GM19023 (cell line): ENCODE measurements at regions not wholly inside any gene's neighbourhood (a gene's known extent, or its start where the extent isn't known, plus 50 kb on each side); places are given as distances from the start of the nearest gene placed in this dataset.

Source experiments
- ATAC-seq: cut with Tn5 transposase; IDR thresholded peaks from one replicate; pipeline ENCODE4 v1.9.1; 2021; ENCODE audit warnings: mild to moderate bottlenecking, moderate library complexity; ENCODE audit not compliant: unreplicated experiment

DNA sequence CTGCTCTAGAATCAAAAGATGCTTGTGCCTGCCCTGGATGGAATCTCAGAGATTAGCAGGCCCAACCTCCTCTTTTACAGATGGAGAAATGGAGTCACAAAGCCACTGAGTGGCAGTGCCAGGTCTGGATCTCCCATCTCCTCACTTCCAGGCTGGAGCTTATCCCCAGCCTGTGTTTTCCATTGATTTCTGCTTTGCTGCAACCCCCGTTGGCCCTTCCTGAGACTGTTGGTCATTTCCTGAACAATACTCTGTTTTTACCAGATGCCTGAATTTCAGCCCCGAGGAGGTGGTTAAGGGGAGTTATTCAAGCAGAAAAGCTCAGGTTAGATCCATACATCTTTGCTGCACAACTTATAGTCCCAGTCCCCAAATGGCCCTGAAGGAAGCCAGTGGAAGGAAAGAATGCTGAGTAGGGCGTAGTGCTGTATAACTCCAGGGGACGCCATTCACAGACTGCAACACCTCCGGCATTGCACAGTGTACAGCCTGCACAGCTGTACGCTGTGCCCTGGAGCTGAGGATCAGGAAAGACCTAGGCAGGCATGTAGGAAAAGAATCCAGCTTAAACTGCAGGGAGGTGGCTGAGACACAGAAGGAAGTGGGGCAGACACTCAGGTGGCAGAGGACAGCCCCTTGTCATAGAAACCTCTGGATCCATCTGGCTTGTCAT is 77.5 kb downstream of the RPLP1 start:
- ATAC-seq: no peak

- no peak for ATAC-seq
Observed at GRCh38 chr15:69530991-69531664, 78.5 kb downstream of the RPLP1 start.

- no peak for ATAC-seq
Observed at GRCh38 chr15:69531665-69532027, 79.0 kb downstream of the RPLP1 start.

- no peak for ATAC-seq
Observed at GRCh38 chr15:69532066-69532465, 79.4 kb downstream of the RPLP1 start.

GRCh38 chr15:69532856-69533255 is 80.2 kb downstream of the RPLP1 start:
- ATAC-seq: no peak

DNA sequence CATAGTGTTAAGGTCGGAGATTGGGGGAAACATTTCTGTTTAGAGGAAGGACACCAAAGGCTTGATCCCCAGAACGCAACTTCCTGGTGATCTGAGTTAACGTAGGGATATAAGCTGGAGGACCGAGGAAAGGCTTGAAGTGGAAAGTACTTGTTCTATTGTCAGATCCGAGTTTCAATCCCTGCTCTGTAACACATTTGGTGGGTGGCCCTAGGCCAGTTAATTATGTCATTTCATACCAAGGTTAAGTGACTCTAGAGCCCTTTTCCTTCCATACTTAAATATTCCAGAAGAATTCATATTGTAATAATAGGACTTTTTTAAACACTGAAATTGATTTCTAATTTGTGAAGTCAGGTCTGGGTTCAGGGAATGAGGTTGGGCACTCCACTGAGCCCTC is 80.9 kb downstream of the RPLP1 start:
- no peak for ATAC-seq

- no peak for ATAC-seq
Observed at GRCh38 chr15:69535101-69535638, 82.6 kb downstream of the RPLP1 start.

- ATAC-seq: no peak
Observed at GRCh38 chr15:69535998-69536397, 83.4 kb downstream of the RPLP1 start.

DNA sequence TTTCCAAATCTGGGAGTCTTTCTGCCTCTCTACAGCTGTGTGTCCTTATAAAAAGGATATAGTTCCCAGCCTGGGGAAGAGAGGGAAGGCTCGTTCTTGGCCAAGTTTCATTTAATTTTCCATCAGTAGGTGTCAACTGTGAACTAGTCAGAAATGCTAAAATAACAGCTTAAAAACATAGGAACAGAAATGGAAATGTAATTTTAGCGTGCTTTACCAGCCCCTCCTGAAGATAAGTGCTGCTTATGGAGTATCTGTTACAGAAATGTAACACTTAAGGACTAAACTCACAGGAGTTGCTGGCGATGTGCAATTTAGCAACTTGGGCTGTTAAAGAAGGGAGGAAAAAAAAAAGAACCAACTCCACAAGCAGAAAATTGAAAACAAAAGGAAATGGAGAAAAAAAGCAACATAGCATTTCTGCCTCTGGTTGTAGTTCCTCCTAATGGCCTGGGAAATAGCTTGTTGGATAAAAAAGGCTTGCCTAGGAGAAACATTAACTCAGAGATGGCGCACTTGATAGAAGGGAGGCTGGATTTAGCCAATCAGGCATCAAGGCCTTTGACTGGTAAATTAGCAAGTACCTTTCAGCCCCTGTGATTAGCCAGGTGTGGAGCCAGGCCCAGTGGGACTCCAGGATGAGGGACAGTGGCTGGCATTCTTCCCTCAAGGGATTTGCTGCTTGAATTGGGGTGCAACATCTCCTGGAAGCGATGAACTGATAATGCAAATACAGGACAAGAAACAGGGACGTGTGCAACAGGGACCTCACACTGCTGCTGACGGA is 84.3 kb downstream of the RPLP1 start:
- ATAC-seq: no peak

DNA sequence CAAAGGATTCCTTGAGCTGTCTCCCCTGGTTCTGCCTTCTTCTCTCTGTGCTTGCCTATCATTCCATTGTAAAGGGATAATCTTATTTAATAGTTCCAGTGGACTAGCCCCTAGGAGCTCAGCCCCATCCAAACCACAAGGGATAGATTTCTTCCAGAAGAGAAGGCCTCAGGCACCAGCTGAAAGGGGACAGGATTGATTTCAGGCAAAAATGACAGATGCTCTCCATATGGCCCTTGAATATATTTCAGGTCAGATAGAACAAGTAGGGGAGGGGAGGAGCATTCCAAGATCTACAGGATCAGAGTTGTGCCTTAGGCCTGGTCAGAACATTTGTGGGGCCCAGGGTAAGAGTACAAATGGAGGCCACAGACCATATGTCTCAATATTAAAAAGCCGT is 85.3 kb downstream of the RPLP1 start:
- ATAC-seq: no peak

GRCh38 chr15:69538379-69538778 is 85.8 kb downstream of the RPLP1 start:
- no peak for ATAC-seq

DNA sequence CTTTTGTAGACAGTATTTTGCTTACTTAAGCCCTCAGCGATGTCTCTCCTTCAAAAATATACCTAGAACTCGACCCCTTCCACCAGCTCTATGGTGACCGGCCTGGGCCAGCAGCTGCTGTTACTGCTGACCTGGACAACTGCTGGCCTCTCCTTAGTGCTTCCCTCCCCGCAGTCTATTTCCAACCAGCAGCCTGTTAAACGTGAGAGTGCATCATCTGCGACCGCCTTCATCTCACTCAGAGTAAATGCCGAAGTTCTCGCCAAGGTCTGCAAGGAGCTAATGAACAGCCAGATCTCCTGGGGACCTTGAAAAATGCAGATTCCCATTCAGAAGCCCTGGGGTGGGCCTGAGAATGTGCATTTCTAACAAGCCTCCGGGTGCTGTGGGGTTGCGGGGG is 86.7 kb downstream of the RPLP1 start:
- no peak for ATAC-seq

DNA sequence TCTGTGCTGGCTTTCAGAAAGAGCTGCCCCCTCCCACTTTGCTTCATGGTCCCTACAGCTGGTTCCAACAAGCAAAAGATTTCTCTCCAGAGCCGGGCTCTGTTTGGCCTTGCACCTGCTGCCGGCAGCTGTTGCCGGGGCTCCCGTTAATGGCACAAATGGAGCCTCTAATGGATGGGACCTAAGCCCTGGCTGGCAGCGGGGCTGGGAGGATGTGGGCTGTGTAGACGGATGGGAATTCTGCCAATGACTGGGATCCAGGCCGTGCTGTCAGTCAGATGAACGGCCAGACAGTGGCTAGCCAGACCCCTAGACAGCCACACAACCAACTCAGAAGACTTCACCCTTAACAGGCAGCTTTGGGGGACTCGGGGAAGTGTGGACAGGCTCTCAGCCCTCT is 88.0 kb downstream of the RPLP1 start:
- ATAC-seq: no peak

- ATAC-seq: no peak
Observed at GRCh38 chr15:69542028-69542427, 89.4 kb downstream of the RPLP1 start.

DNA sequence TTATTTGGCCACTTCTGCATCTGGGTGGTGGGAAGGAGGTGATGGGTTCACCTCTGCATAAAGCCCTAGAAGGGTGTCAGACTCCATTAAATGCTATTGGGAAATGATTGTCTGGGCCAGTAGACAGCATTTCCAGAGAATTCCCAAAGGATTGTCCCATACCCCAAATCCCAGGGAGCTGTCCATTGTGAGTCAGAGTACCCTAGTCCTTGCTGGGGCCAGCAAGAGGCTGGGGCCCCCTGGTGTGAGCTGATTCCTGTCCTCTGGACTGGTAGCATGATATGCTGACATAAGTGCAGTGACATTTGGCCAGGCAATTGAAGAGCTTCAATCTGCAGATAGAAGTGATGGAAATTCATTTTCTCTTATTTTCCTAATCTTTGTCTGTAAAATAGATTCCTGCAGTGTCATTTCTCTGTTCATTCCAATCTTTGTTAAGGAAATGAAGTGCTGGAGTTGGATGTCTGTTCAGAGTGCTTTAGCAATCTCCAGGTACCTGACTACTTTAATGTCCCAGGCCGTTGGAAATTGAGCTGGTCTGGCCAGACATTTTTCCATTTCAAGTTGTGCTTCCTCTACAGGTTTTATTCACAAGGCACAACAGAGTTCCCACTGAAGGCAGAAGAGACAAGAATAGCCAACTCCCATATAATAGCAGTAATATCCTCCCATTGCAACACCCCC is 91.2 kb downstream of the RPLP1 start:
- ATAC-seq: no peak

- ATAC-seq: no peak
Observed at GRCh38 chr15:69544365-69545113, 91.9 kb downstream of the RPLP1 start.

DNA sequence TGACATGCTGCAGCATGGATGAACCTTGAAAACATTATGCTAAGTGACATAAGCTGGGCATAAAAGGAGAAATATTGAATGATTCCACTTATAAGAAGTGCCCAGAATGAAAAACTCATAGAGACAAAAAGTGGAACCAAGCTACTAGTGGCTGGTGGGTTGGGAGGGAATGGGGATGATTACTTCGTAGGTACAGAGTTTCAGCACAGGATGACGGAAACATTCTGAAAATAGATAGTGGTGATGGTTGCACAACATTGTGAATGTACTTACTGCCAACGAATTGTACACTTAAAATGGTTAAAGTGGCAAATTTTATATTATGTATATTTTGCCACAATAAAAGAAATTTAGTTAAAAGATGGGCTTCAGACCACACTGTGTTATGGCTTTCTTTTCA is 93.6 kb downstream of the RPLP1 start:
- ATAC-seq: no peak

- ATAC-seq: no peak
Observed at GRCh38 chr15:69548395-69549180, 96.0 kb downstream of the RPLP1 start.

GRCh38 chr15:69551391-69552056 is 98.9 kb downstream of the RPLP1 start:
- ATAC-seq: no peak
